ENCODE measurements at regions not wholly inside any gene's neighbourhood (a gene's known extent, or its start where the extent isn't known, plus 50 kb on each side); places are given as distances from the start of the nearest gene placed in this dataset.

GRCh38 chr9:101861472-101861871 is 123.0 kb upstream of the GRIN3A start:
- no peak for DNase-seq (ENCODE audit: low read depth)
- H3K4me3 ChIP-seq (ENCODE audit: low read depth, low read length), result no peak overlapping the region
- TF ChIP-seq CTCF (conservative IDR thresholded peaks at IDR 0.05; ENCODE audit: low read depth, low read length), result no peak

GRCh38 chr9:101860920-101861319 is 122.5 kb upstream of the GRIN3A start:
- no peak overlapping the region for H3K4me3 ChIP-seq (ENCODE audit: low read depth, low read length)
- DNase-seq (ENCODE audit: low read depth), result no peak
- no peak for TF ChIP-seq CTCF (conservative IDR thresholded peaks at IDR 0.05; ENCODE audit: low read depth, low read length)

GRCh38 chr9:101859620-101860019 is 121.2 kb upstream of the GRIN3A start:
- H3K4me3 ChIP-seq (ENCODE audit: low read depth, low read length), result no peak overlapping the region
- TF ChIP-seq CTCF (conservative IDR thresholded peaks at IDR 0.05; ENCODE audit: low read depth, low read length), result no peak
- DNase-seq (ENCODE audit: low read depth), result no peak

GRCh38 chr9:101858026-101858425 is 119.6 kb upstream of the GRIN3A start:
- DNase-seq (ENCODE audit: low read depth), result no peak
- no peak for TF ChIP-seq CTCF (conservative IDR thresholded peaks at IDR 0.05; ENCODE audit: low read depth, low read length)
- no peak overlapping the region for H3K4me3 ChIP-seq (ENCODE audit: low read depth, low read length)

- H3K4me3 ChIP-seq (ENCODE audit: low read depth, low read length), result no peak overlapping the region
- DNase-seq (ENCODE audit: low read depth), result no peak
- TF ChIP-seq CTCF (conservative IDR thresholded peaks at IDR 0.05; ENCODE audit: low read depth, low read length), result no peak
Measured at GRCh38 chr9:101849102-101849707, 110.8 kb upstream of the GRIN3A start.

GRCh38 chr9:101848485-101848919 is 110.1 kb upstream of the GRIN3A start:
- no peak overlapping the region for H3K4me3 ChIP-seq (ENCODE audit: low read depth, low read length)
- DNase-seq (ENCODE audit: low read depth), result peak; percentile 10
- TF ChIP-seq CTCF (conservative IDR thresholded peaks at IDR 0.05; ENCODE audit: low read depth, low read length), result no peak

GRCh38 chr9:101846161-101846560 is 107.7 kb upstream of the GRIN3A start:
- H3K4me3 ChIP-seq (ENCODE audit: low read depth, low read length), result no peak overlapping the region
- TF ChIP-seq CTCF (conservative IDR thresholded peaks at IDR 0.05; ENCODE audit: low read depth, low read length), result no peak
- DNase-seq (ENCODE audit: low read depth), result no peak
